ENCODE measurements at regions not wholly inside any gene's neighbourhood (a gene's known extent, or its start where the extent isn't known, plus 50 kb on each side); places are given as distances from the start of the nearest gene placed in this dataset.

GRCh38 chr13:93118081-93118615 lies 108.5 kb upstream of the GPC6 start:
- TF ChIP-seq JUN (IDR thresholded peaks at IDR 0.05; ENCODE audit: low read depth, low read length), result no peak
- no peak for TF ChIP-seq POLR2A (IDR thresholded peaks at IDR 0.05; ENCODE audit: control extremely low read depth in 1 of 2, low read depth in 2 of 2, low read length in 2 of 2)
- TF ChIP-seq BRCA1 (IDR thresholded peaks at IDR 0.05; ENCODE audit: low read depth, low read length), result no peak
- TF ChIP-seq CTCF (IDR thresholded peaks at IDR 0.05; ENCODE audit: control extremely low read depth in 1 of 3, insufficient read depth in 1 of 3, low read depth in 1 of 3, low read length in 3 of 3), result no peak
- TF ChIP-seq NRF1 (IDR thresholded peaks at IDR 0.05; ENCODE audit: low read depth, low read length), result no peak
- no peak for TF ChIP-seq EP300 (IDR thresholded peaks at IDR 0.05; ENCODE audit: borderline replicate concordance in 1 of 2, low read depth in 2 of 2, low read length in 2 of 2)
- TF ChIP-seq ATF2 (IDR thresholded peaks at IDR 0.05; ENCODE audit: low read length), result no peak
- TF ChIP-seq EZH2 (IDR thresholded peaks at IDR 0.05; ENCODE audit: low read depth, low read length, severe bottlenecking), result no peak
- no peak for TF ChIP-seq KDM5A (IDR thresholded peaks at IDR 0.05; ENCODE audit: low read length)
- no peak for TF ChIP-seq SRF (IDR thresholded peaks at IDR 0.05; ENCODE audit: low read depth, low read length)
- no peak for TF ChIP-seq TBP (IDR thresholded peaks at IDR 0.05; ENCODE audit: low read depth, low read length)
- no peak for TF ChIP-seq YY1 (IDR thresholded peaks at IDR 0.05; ENCODE audit: low read depth, low read length)
